Stomach smooth muscle (tissue), 2 donors: ENCODE measurements at regions not wholly inside any gene's neighbourhood (a gene's known extent, or its start where the extent isn't known, plus 50 kb on each side); places are given as distances from the start of the nearest gene placed in this dataset.

Experiments
- H3K27ac ChIP-seq: one replicate; pipeline ENCODE4 v1.7.0; 2013; ENCODE audit warnings: mild to moderate bottlenecking, low read length, inconsistent platforms
- H3K27me3 ChIP-seq, 2 donors: one replicate each; pipeline ENCODE4 v1.7.0; 2013; ENCODE audit warnings: low read length in 2 of 2; ENCODE audit not compliant: insufficient read depth in 2 of 2, control insufficient read depth in 1 of 2
- H3K36me3 ChIP-seq, 2 donors: one replicate each; pipeline ENCODE4 v1.7.0; 2013; ENCODE audit warnings: low read length in 2 of 2; ENCODE audit not compliant: control insufficient read depth in 2 of 2, insufficient read depth in 2 of 2
- H3K4me1 ChIP-seq: one replicate; pipeline ENCODE4 v1.7.0; 2013; ENCODE audit warnings: low read length; ENCODE audit not compliant: control insufficient read depth, insufficient read depth
- H3K4me3 ChIP-seq, 2 donors: one replicate each; pipeline ENCODE4 v1.7.0; 2013; ENCODE audit warnings: low read length in 2 of 2
- H3K9ac ChIP-seq, 2 donors: one replicate each; pipeline ENCODE4 v1.7.0; 2013; ENCODE audit warnings: low read length in 2 of 2, mild to moderate bottlenecking in 1 of 2
- H3K9me3 ChIP-seq, 2 donors: one replicate each; pipeline ENCODE4 v1.7.0; 2013; ENCODE audit warnings: low read length in 2 of 2; ENCODE audit not compliant: control insufficient read depth in 2 of 2
- donor health status: healthy.
- donor health status: Pancreatic carcinoma.

- Histone ChIP-seq H3K9ac (no peak overlapping the region), H3K27ac (no peak overlapping the region), H3K27me3 (no peaks in the 10 kb centered on the region), H3K4me3 (no peak overlapping the region), H3K36me3 (no peaks in the 10 kb centered on the region), H3K9me3 (peaks cover 0 to 2% of the 10 kb centered on the region in 2 donors), H3K4me1 (no peaks in the 10 kb centered on the region)
These were observed 127.6 kb downstream of the AASDH start for GRCh38 chr4:56259655-56260054.

GRCh38 chr4:56255820-56256219, 131.5 kb downstream of the AASDH start:
- Histone ChIP-seq H3K9me3 (no peaks in the 10 kb centered on the region), H3K36me3 (no peaks in the 10 kb centered on the region), H3K27me3 (no peaks in the 10 kb centered on the region), H3K4me1 (no peaks in the 10 kb centered on the region), H3K4me3 (no peak overlapping the region), H3K27ac (no peak overlapping the region), H3K9ac (no peak overlapping the region)

GRCh38 chr4:56253666-56254305, 133.5 kb downstream of the AASDH start:
- H3K4me3 ChIP-seq = no peak overlapping the region
- H3K9ac ChIP-seq = no peak overlapping the region
- no peaks in the 10 kb centered on the region for H3K27me3 ChIP-seq
- H3K9me3 ChIP-seq = no peaks in the 10 kb centered on the region
- H3K4me1 ChIP-seq = no peaks in the 10 kb centered on the region
- H3K36me3 ChIP-seq = no peaks in the 10 kb centered on the region
- no peak overlapping the region for H3K27ac ChIP-seq

- H3K9ac ChIP-seq = no peak overlapping the region
- H3K27ac ChIP-seq = no peak overlapping the region
- no peaks in the 10 kb centered on the region for H3K27me3 ChIP-seq
- H3K4me3 ChIP-seq = no peak overlapping the region
- no peaks in the 10 kb centered on the region for H3K9me3 ChIP-seq
- no peaks in the 10 kb centered on the region for H3K4me1 ChIP-seq
- no peaks in the 10 kb centered on the region for H3K36me3 ChIP-seq
These were observed 134.6 kb downstream of the AASDH start for GRCh38 chr4:56252561-56253152.

GRCh38 chr4:56251556-56251955, 135.7 kb downstream of the AASDH start:
- H3K4me3 ChIP-seq = no peak overlapping the region
- H3K27me3 ChIP-seq = no peaks in the 10 kb centered on the region
- H3K9me3 ChIP-seq = no peaks in the 10 kb centered on the region
- H3K36me3 ChIP-seq = no peaks in the 10 kb centered on the region
- no peak overlapping the region for H3K9ac ChIP-seq
- H3K4me1 ChIP-seq = no peaks in the 10 kb centered on the region
- H3K27ac ChIP-seq = no peak overlapping the region

GRCh38 chr4:56250776-56251175, 136.5 kb downstream of the AASDH start:
- H3K27me3 ChIP-seq = no peaks in the 10 kb centered on the region
- no peak overlapping the region for H3K27ac ChIP-seq
- H3K36me3 ChIP-seq = no peaks in the 10 kb centered on the region
- H3K9me3 ChIP-seq = no peaks in the 10 kb centered on the region
- H3K4me3 ChIP-seq = no peak overlapping the region
- no peak overlapping the region for H3K9ac ChIP-seq
- H3K4me1 ChIP-seq = no peaks in the 10 kb centered on the region

GRCh38 chr4:56247646-56248045, 139.6 kb downstream of the AASDH start:
- Histone ChIP-seq H3K36me3 (no peaks in the 10 kb centered on the region), H3K9ac (no peak overlapping the region), H3K9me3 (no peaks in the 10 kb centered on the region), H3K4me3 (no peak overlapping the region), H3K4me1 (no peaks in the 10 kb centered on the region), H3K27ac (no peak overlapping the region), H3K27me3 (no peaks in the 10 kb centered on the region)

- no peak overlapping the region for H3K4me3 ChIP-seq
- no peaks in the 10 kb centered on the region for H3K36me3 ChIP-seq
- H3K9me3 ChIP-seq = no peaks in the 10 kb centered on the region
- H3K27me3 ChIP-seq = no peaks in the 10 kb centered on the region
- H3K27ac ChIP-seq = no peak overlapping the region
- no peaks in the 10 kb centered on the region for H3K4me1 ChIP-seq
- no peak overlapping the region for H3K9ac ChIP-seq
These were observed 141.1 kb downstream of the AASDH start for GRCh38 chr4:56246233-56246610.

GRCh38 chr4:56245547-56246232, 141.6 kb downstream of the AASDH start:
- Histone ChIP-seq H3K9me3 (no peaks in the 10 kb centered on the region), H3K4me1 (no peaks in the 10 kb centered on the region), H3K27ac (no peak overlapping the region), H3K27me3 (no peaks in the 10 kb centered on the region), H3K4me3 (no peak overlapping the region), H3K36me3 (no peaks in the 10 kb centered on the region), H3K9ac (no peak overlapping the region)

GRCh38 chr4:56244681-56245080, 142.6 kb downstream of the AASDH start:
- Histone ChIP-seq H3K9me3 (no peaks in the 10 kb centered on the region), H3K27me3 (no peaks in the 10 kb centered on the region), H3K9ac (no peak overlapping the region), H3K4me3 (no peak overlapping the region), H3K4me1 (no peaks in the 10 kb centered on the region), H3K36me3 (no peaks in the 10 kb centered on the region), H3K27ac (no peak overlapping the region)

GRCh38 chr4:56243107-56243506, 144.2 kb downstream of the AASDH start:
- Histone ChIP-seq H3K9ac (no peak overlapping the region), H3K4me3 (no peak overlapping the region), H3K9me3 (no peaks in the 10 kb centered on the region), H3K27me3 (no peaks in the 10 kb centered on the region), H3K36me3 (no peaks in the 10 kb centered on the region), H3K4me1 (no peaks in the 10 kb centered on the region), H3K27ac (no peak overlapping the region)
